Activated CD4-positive, alpha-beta T cell treated with anti-CD3 and anti-CD28 coated beads, Interleukin-2, amount 50 U/mL, for 16 hours (primary cell): ENCODE measurements at regions not wholly inside any gene's neighbourhood (a gene's known extent, or its start where the extent isn't known, plus 50 kb on each side); places are given as distances from the start of the nearest gene placed in this dataset.
"Not testable (repeated sequence)": the region's sequence is repeated elsewhere in the genome, so short reads cannot be mapped to it uniquely, and the experiment has no call there.

Source experiments
- DNase-seq: peaks from one replicate; pipeline ENCODE4 v3.0.0-alpha.2; 2020

DNA sequence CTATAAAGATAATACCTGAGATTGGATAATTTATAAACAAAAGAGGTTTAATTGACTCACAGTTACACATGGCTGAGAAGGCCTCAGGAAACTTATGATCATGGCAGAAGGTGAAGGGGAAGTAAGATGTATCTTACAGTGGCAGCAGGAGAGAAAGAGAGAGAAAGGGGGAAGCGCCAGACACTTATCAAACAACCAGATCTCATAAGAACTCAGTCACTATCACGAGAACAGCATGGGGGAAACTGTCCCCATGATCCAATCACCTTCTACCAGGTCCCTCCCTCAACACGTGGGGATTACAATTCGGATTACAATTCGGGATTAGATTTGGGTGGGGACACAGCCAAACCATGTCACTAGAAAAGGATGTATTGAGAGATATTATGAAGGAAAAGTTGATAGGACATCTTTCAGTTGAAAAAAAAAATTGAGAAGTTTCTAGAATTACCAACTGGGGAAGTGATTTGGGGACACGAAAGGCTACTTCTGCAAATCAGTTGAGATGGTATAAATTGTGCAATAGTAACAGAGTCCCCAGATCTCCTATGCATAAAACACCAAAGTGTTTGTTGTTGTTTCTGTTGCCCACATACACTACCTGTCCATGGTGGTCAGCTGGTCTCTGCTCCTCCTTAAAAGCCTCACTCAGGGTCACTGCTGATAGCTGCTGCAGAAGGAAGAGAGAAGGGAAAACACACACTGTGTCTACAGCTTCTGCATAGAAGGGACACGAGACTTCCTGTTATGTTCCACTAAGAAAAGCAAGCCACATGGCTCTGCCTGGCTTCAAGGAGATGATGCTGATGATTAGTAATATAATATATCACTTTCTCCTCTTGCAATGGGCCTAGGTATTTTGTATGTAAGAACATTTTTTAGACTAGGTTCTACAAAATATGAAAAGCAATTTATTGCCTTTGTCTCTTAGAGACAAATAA, 465.5 kb downstream of the PDZRN4 start:
- no peak for DNase-seq

DNA sequence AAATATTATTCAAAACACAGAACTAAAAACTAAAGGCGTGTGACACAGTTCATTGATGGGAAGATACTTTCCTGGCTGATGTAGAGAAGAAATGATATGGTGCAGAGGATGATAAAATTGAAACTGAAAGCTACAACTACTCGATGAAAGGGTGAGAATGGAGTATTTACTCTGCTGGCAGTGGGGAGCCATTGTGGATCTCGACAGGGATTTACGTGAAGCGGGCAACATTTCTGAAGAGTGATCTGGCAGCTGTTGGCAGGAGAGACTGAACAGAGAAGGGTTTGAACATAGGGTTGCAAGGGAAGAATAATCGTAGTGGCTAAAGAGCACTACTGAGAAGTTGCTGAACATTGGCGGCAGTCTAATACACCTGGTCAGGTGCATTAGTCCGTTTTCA, 464.9 kb downstream of the PDZRN4 start:
- no peak for DNase-seq

- no peak for DNase-seq
Measured at GRCh38 chr12:41645624-41646023, 457.5 kb downstream of the PDZRN4 start.

DNA sequence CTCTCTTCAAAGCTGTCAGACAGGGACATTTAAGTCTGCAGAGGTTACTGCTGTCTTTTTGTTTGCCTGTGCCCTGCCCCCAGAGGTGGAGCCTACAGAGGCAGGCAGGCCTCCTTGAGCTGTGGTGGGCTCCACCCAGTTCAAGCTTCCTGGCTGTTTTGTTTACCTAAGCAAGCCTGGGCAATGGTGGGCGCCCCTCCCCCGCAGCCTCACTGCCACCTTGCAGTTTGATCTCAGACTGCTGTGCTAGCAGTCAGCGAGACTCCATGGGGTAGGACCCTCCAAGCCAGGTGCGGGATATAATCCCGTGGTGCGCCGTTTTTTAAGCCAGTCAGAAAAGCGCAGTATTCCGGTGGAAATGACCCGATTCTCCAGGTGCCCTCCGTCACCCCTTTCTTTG, 454.7 kb downstream of the PDZRN4 start:
- not testable (repeated sequence) for DNase-seq

DNA sequence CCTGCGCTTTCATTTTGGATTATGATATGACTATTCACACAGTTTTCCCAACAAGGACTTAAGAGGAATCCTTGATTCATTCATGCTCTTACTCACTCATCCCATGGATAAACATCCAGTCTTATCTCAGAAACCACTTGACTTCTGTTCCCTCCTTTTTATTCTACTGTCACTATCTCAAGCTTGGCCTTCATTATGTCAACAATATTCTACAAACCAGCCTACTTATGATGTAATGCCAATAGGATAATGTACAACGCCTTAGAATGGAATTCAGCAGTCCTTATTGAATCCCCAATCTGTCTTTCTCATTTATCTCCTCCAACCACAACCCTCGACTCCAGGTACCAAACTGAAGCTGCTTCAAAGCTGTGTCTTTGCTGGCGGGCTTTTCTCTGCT, 448.5 kb downstream of the PDZRN4 start:
- DNase-seq = no peak

GRCh38 chr12:41635626-41636364, 447.7 kb downstream of the PDZRN4 start:
- DNase-seq = no peak

DNA sequence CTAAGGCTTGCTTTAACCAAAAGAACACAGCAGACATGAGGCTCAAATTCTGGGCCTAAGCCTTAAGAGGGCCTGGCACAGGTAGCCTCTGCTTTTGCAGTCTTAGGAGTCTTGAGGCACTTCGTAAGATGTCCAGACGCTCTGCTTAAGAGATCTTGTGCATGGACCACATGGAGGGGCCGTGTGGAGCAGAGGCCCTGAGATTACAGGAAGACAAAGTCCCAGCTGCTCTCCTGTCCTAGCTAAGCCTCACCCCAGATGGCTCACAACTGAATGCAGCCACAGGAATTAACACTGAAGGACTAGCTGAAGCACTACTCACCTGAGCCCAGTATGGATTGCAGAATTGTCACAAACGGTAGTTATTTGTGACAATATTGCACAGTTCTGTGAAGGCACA, 446.0 kb downstream of the PDZRN4 start:
- DNase-seq = no peak

DNA sequence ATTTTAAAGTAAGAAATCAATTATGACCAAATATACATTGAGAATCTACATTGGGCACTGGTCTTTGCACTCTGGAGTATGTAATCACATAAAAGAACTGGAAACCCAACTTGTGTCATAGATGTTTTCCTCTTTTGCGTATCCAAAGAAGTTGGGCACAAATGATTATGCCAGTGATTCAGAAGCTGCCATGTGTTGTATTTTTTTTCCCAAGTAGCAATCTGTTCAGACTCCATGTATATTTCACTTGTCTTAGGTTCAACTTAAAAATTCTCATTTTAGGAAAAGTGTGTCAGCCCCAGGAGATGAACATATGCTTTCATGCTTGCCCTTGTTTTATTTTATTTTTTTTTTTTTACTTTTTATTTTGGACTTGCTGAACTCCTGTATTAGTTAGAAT, 441.5 kb downstream of the PDZRN4 start:
- no peak for DNase-seq

DNA sequence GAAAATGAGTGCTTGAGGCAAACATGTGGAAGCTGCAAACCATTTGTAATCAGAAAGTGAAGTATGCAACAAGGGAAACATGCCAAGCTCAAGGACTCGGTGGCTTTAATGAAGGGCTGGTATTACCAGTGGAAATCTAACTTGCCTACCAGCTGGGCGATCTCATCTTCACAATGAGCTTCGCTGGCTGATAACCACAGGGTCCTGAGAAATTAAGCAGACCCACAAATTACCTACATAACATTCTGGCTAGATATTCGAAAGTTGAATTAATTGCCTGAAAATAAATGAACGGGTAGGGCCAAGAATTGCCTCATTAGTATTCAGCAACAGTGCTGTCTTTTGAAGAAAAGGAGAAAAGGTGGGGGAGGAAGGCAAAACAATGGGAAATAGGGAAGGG, 439.4 kb downstream of the PDZRN4 start:
- DNase-seq = no peak

- DNase-seq = no peak
Measured at GRCh38 chr12:41624571-41624970, 436.5 kb downstream of the PDZRN4 start.
